DLD1 (cell line): ENCODE measurements at regions not wholly inside any gene's neighbourhood (a gene's known extent, or its start where the extent isn't known, plus 50 kb on each side); places are given as distances from the start of the nearest gene placed in this dataset.

ENCODE experiments used
- in situ Hi-C: cut with HindIII; loops from 2 replicates; pipeline ENCODE4 v1.10.0; 2017; ENCODE audit warnings: low sequenced_read_pairs

DNA sequence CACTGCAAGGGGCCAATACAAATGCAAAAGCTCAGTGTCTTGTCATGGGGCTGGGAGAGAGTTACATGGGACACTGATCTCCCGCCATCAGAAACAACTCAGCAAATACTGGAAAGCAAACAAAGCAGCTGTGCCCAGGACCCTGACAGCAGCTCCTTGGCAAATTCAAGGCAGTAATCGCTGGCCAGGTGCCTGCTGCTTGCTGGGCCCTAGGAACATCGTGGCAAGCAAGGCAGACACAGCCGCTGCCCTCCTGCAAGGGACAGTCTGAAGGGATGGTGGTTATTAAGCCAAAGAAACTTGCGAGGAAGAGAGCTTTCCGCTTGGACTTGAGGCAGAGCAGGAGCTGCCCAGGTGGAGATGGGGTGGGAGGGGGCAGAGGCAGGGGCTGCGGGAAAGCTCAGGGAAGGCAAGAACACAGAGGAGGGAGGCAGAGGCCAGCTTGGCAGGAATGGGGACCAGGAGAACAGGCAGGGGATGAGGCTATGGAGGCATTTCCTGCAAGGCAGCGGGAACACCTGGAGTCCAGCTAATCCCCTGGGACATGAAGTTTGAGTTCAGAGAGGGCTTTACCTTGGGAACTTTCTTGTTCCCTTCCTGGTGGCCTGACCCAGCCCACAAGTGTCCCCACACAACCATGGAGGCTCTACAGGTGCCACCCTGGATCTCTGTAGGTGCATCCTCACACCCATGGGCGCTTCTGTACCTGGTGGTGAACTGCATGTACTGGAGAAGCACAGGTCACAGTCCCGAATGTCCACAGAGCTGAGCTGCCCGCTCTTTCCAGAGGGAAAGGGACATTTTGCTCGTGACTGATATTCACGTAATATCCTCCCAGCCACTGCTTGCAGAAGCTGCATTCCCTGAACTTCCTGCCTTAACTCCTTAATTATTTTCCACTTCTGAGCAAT lies 78.7 kb upstream of the ATP2B2 start:
- in situ Hi-C loops, result no loop called here

DNA sequence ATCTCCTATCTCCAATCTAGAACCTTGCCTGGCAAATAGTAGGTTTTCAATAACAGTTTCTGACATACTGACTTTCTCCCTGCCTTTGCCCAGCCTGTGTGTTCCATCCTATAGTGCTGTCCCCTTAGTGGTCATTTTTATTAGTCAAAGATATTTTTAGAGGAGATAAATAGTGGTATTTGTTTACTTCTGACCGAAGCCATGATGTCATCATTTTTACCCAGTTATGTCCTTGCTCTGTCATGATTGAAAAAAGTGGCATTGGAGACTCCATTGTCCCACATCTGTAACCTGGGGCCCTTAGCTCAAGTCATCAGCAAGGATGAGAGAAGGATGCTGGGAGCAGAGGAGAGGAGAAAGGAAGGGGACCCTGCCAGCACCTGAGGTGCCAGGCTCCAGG lies 80.6 kb upstream of the ATP2B2 start:
- in situ Hi-C loops, result no loop called here

DNA sequence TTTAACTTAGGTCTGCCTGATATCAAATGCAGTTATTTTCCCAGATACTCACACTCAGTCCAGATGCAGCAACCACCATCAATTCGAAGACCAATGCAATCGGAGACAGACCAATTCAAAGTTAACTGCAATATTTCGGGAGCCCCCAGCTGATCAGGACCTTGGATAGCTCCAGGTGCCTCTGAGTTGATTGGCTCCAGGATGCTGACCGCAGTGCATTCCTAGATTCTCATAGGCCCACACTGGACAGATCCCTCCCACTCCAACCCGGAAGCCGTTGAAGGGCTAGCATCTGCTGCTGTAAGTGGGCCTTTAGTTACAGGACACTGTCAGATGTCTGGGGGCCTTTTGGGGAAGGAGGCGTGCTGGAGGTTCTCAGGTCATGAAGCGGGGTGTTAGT lies 89.5 kb upstream of the ATP2B2 start:
- in situ Hi-C loops, result no loop called here

DNA sequence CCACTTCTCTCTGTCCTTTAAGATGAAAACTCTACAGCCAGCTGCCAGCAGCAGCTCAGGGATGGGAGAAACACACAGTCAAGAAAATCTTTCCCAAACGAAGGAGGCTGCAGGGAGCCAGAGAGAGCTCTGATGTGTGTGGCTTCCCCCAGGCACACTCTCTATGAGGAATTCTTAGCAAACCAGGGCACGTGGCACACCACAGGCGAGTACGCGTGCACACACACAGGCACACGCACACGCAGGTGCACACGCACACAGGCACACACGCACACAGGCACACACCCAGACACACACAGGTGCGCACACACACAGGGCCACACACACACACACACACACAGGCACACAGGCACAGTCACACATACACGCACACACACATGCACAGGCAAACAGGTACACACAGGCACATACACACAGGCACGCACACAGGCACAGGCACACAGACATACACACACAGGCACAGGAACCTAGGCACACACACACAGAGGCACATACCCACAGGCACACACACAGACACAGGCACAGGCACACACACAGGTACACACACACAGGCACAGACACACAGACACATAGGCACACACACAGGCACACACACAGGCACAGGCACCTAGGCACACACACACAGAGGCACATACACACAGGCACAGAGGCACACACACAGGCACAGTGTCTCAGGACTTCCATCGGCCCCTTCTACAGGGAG lies 91.5 kb upstream of the ATP2B2 start:
- in situ Hi-C loops, result no loop called here

DNA sequence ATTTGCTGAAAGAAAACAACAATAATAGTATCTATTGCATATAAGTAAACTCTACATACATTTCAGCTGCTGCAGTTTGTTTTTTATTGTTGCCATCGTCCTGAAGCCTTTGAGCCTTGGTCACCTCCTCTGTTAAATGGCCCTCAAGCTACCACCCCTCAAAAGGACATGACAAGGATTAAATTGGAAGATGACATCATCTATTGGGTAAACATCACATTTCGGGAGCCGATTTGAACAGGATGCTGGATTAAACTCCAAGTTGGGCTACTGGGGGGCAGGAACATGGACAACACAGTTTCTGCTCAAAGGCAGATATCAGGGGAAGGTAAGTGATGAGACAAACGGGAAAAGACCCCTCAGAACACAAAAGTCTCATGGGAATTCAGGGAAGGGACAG lies 92.3 kb upstream of the ATP2B2 start:
- in situ Hi-C loops, result no loop called here

DNA sequence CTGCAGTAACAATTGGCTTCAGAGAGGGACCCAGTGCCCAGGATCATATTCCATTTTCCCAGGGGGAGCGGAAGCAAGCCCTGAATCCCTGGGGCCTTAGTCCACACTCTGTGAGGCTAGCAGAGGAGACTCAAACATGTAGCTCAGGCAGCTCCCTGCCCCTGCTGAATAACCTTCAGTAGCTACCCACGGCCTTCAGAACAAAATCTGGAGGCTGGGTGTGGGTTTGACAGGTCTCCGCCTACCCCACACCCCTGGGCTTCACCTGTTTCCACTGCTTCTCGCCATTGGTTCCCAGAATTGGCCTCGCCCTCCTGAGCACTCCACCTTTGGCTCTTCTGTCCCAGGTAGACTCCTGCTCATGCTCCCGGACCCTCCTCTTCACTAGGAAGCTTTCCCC lies 93.6 kb upstream of the ATP2B2 start:
- in situ Hi-C loops, result no loop called here

DNA sequence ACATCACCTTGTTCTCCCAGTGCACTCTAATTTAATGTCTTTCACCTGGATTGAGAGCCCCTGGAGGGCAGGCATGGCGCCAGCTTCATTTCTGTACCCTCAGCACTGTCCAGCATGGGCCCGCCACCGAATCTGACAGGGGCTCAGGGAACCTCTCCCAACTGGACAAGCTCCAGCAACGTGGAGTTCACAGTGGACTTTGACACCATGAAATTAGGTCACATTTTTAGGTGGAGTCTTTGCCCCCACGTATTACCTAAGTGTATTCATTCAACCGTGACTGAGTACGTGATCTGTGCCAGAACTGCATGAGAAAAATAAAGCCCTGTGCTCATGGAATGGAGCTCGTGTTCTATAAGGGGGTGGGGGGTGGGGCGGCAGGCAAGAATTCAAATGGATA lies 94.1 kb upstream of the ATP2B2 start:
- in situ Hi-C loops, result no loop called here

DNA sequence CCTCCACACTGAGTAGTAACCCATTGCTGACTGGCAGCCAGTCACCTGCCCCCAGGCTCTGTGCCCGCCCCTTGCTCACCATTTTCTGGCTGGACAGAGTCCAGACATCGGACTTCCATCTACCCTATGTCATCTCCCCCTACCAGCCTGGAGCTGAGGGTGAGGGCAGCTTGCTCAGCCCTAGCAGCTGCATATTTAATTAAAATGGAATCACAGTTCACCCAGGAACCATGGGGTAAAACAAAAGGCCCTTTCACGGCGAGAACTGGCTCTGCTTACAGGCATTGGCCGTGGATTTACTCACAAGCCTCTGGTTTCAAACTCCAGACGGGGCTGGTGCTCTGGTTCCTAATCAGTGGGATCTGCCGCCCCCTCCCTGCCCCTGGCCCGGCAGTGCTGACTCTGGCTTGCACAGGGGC lies 94.9 kb upstream of the ATP2B2 start:
- in situ Hi-C loops, result no loop called here

DNA sequence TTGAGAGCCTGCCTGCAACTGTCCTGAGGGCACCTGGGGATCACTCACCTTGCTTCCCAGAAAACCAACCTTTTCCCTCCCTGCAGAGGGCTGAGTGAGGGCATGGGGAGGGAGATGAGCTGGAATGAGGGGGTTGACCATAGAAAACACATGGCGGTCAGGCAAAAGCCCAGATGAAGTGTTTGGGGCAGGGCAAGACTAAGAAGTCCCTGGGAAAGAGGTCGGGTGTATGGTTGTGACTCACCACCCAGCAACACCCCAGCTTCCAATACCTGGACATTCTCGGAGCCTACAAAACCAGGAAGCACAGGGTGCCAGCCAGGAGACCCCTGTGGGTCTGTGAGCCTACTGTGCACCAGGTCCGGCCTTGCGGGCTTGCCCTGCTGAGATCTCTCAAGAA lies 95.3 kb upstream of the ATP2B2 start:
- in situ Hi-C loops, result no loop called here

DNA sequence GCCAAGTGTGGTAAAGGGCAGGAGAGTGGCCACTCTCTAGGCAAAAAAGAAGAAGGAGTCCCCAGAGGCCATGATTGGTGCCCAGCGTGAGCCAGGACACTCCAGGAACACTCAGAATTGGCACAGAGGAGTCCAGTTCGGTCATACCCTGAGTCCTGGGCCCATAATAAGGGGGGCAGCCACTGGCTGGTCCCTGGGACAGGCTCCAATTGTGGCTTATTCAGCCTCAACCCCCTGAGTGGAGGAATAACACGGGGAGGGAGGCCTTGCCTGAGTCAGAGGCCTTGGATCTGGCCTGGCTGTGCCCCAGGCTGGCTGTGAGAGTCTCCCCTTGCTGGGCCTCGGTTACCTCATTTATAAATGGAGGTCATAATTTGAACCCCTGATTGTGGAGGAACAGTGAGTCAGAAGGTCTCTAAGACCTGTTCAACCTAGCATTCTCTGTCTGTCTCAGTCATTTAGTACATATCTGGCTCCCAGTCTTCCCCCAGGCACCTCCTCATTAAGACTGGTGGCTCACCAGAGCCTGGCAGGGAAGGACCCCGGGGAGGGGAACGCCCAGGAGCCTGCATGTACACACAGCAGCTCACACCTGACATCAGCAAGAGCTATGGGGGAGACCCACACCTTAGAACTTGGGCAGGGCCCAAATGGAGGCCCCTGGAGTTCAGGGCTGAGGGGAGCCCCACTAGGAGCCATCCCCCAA lies 95.9 kb upstream of the ATP2B2 start:
- in situ Hi-C loops, result no loop called here

DNA sequence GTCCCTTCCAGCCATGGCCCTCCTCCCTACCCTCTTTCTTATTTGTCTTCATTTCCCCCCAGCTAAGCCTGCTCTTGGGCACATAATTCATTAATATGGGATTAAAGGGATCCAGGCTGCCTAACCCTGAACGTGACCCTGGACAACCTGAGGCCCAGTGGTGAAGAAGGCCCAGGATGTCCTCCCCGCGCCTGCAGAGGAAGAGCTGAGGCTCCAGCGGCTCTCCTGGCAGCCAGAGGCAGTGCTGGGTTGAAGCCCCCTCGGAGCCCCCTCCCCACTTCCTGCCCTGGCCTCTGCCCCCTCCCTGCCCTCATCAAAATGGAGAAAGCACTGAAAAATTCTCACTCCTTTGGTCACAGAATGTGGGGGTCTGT lies 96.5 kb upstream of the ATP2B2 start:
- in situ Hi-C loops, result no loop called here

DNA sequence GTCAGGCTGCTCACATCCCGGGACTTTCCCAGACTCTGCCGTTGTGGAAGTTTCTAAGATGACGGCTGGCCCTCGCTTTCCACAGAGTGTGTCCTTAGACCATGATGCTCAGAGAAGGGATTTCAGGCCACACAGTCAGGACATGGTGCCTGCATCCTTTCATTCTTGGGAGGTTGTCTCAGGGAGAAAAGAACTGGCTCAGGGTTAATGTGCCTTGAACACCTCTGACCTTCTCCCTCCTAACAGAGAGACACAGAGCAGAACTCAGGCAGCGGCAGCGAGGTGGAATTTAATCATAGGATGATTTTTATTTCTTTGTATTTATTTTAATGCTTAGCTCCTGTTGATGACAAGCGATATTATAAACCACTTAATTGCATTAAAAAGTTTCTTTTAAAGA lies 96.9 kb upstream of the ATP2B2 start:
- in situ Hi-C loops, result no loop called here

DNA sequence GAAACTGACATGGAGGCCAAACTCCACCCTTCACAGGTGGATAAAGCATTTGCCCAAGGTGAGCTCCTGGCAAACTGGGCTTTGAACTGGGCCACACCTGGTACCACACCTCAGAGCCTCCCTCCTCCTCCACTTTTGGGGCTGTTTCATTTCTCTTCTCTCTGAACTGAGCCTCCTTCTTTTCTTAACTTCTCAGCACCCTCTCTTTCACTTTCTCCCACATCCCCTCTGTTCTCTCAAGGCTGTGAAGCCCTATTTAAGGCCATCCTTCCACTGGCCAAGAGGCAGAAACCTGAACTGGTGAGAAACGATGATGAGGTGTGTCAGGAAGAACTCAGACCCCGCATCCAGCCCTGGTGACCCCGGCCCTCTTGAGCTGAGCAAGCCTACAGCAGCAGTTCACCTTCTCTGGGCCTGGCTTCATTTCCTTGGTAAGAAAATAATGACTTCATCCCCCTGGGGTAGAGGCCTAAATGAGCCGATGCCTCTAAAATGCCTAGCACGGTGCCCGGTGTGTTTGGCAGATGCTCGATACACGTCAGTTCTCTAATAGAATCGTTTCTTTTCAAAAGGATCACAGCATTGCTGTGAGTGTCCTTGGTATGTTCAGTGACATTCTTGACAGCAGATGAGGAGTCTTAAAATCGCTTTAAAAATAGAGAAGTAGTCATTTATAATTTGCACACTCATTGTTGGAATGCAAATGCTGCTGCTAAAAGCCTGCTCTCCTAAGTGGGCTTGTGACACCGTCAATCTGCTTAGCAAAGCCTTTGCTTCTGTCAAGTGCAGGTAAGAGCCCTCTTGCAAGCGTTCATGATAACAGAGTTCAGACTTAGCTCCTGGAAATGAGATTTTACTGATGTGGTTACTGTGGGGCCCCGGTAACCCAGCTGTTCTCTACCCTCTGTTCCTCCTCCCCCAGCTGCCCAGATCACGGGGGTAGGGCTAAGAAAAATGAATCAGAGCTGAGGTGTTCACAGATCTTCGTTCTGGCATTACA lies 97.7 kb upstream of the ATP2B2 start:
- in situ Hi-C loops, result no loop called here

DNA sequence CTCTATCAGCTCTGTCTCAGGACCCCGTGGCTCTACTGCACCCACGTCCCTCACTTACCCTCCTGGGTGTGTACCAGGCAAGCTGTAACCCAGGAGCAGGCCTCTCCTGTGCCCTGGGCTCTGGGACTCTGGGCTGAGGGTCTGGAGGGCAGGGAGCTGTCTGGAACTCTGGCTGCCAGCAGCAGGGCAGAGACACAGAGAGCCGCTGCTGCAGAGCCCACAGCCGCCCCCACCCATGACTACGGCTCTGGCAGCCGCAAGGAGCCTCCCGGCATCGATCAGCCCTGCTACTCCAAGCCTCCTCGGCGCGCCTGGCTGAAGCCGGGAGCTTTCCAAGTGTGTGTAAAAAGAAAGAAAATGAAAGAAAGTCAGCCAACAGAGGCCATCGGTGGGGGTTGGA lies 103.7 kb upstream of the ATP2B2 start:
- in situ Hi-C loops, result no loop called here

DNA sequence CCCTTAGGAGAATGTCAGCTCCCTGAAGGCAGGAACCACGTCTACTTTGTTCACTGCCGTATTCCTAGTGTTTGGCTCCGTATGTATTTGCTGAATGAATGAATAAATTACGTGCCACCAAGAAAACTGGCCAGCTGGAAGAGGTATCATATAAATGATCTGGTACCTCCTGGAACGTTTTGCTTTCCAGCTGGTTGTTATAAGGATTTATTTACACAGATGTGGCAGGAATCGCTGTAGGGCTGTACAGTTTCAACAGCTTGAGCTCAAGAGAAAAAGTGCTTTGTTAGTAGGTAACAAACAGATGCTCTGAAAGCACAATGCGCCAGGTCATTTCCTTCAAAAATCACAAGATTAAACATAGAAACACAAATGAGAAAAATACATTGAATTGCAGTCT lies 108.8 kb upstream of the ATP2B2 start:
- in situ Hi-C loops, result no loop called here

DNA sequence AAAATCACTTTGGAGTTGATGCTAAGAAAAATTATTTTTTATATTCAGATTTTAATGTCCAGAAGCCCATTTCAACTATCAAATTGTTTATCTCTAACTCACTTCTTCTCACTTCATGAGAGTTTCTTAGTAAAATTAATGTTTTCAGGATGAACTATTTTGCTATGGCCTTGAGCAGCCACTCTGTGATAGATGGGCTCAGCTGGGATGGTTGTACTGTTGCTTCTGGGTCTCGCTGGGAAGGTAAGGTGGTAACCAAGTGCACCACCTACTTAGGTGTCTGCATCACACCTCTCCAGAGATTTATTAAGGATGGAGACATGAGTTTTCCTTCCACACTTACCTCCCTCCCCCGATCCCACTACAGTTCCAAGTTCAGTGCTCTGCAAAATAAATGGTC lies 110.3 kb upstream of the ATP2B2 start:
- in situ Hi-C loops, result no loop called here

DNA sequence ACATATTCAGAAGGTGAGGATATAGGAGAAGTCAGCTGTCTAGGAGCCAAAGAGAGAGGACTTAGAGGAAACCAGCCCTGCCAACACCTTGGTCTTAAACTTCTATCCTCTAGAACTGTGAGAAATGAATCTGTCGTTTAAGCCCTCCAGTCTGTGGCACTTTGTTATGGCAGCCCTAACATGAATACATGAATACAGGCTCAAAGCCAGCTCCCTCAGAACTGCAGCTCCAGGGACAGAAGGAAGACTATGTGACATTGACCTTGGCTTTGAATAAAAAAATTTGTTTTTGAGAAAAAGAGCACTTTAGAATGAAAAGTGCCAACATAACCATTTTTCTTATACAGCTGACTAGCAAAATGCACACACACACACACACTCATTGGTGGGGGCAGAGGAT lies 110.9 kb upstream of the ATP2B2 start:
- in situ Hi-C loops, result no loop called here

DNA sequence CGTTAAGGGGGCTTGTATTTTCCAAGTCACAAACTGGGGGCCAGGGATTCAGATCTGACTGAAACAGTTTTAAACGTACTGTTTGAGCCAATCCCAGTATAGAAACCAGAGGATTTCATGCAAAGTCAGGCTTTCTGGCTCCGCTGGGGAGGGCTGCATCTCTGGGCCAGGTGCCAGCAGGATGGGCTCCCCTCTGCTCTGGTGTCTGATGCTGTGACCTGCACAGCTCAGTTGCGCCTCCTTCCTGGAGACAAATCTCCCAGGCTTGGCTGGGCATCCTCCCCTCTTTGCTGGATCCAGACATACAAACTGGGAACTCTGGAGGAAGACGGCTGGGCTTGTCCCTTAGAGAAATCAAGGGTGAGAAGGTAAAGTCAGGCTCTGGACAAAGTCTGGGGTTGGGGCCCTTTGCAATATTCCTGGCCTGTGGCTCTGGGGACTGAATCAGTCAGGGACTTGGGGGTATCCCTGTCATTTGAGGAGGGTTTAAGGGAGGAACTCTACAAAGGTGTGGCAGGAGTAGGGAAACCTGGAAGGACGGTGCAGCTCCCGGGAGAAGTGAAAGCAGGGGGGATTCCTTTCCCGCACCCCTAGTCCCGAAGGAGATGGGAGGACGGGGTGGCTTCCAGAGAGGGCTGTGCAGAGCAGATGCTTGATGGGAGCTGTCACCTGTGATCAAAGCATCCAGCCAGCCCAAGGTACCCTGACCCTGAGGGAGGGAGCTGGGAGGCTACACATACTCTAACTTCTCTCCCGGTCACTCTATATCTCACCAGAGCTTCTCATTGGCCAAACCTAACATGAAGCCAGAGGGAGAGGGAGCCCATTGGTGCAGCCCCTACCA lies 114.8 kb upstream of the ATP2B2 start:
- in situ Hi-C loops, result no loop called here

DNA sequence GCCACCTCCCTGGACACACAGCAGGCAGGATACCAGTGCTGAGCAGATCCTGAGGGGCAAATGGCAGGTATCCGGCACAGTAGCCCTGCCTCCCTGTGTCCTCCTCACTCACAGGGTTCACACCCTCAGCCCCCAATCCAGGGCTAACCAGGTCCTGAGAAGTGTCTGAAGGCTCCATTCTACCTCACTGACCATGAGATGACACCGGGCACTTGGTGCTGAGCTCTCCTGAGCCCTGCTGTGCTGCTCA lies 115.4 kb upstream of the ATP2B2 start:
- in situ Hi-C loops, result no loop called here
